ENCODE measurements at regions not wholly inside any gene's neighbourhood (a gene's known extent, or its start where the extent isn't known, plus 50 kb on each side); places are given as distances from the start of the nearest gene placed in this dataset.

DNA sequence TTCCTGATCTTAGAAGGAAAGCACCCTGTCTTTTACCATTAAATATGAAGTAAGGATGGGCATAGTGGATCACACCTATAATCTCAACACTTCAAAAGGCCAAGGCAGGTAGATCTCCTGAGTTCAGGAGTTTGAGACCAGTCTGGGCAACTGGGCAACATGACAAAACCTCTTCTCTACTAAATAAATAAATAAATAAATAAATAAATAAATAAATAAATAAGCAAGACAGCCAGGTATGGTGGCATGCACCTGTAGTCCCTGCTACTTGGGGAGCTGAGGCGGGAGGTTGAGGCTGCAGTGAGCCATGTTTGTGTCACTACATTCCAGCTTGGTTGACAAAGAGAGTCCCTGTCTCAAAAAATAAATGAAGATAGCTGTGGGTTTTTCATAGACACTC lies 313.1 kb downstream of the RPS24 start:
- TF ChIP-seq, protein P1, sequence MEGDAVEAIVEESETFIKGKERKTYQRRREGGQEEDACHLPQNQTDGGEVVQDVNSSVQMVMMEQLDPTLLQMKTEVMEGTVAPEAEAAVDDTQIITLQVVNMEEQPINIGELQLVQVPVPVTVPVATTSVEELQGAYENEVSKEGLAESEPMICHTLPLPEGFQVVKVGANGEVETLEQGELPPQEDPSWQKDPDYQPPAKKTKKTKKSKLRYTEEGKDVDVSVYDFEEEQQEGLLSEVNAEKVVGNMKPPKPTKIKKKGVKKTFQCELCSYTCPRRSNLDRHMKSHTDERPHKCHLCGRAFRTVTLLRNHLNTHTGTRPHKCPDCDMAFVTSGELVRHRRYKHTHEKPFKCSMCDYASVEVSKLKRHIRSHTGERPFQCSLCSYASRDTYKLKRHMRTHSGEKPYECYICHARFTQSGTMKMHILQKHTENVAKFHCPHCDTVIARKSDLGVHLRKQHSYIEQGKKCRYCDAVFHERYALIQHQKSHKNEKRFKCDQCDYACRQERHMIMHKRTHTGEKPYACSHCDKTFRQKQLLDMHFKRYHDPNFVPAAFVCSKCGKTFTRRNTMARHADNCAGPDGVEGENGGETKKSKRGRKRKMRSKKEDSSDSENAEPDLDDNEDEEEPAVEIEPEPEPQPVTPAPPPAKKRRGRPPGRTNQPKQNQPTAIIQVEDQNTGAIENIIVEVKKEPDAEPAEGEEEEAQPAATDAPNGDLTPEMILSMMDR (IDR thresholded peaks at IDR 0.05; ENCODE audit: borderline replicate concordance, control extremely low read depth, extremely low read depth, insufficient read depth, missing control alignments): no peak
- DNase-seq (ENCODE audit: low spot score): no peak
- in situ Hi-C loops (cut with MboI; ENCODE audit: low sequenced_read_pairs, unreplicated experiment): no loop called here

DNA sequence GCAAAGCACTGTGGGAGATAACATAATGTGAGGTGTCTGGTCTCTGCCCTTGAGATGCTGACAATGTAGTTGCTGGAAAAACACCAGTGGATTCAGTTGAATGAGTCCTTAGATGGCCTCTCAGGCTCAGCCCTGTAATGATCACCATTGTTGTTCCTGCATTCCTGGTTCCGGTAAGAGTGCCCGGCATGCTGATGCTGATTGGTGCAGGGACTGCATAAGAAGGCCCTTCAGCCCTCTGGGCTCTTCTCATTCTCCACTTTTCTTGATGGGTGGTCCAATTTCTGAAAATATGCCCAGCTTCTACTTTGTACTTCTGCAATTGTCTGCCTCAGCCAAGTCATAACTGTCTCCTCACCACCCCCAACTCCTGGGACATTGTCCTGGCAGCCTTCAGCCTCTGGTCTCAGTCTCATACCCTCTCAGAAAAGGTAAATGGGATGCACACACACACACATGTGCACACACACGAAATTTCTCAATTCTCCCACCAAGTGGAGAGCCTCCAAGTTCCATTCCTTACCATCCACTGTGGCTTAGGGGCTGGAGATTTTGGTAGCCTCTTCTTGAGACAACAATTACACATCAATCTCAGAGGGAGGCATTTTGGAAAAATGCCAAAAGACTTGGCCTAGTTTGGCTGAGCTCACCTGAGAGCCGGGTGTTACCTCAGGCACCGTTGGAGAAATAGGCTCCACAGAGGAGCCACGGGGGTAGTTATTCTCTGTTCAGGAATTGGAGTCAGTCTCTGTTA lies 314.9 kb downstream of the RPS24 start:
- TF ChIP-seq, protein P1 (IDR thresholded peaks at IDR 0.05; ENCODE audit: borderline replicate concordance, control extremely low read depth, extremely low read depth, insufficient read depth, missing control alignments): no peak
- DNase-seq (ENCODE audit: low spot score): no peak
- in situ Hi-C loops (cut with MboI; ENCODE audit: low sequenced_read_pairs, unreplicated experiment): no loop called here

DNA sequence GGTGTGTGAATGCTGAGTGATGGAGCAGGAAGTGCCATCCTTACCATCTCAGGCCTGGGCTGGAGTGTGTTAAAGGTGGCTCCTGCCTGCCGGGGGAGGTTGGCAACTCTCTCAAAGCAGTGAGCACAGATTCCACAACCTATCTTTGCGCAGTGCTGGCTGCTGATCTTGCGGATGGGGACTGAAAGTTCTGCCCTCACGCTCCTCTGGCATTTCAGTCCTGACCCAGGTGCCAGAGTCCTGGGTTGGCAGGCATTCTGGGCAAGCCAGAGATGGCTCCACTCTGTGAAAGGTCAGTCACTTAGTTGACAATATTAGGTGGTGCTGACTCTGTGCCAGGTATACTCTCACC lies 315.5 kb downstream of the RPS24 start:
- in situ Hi-C loops (cut with MboI; ENCODE audit: low sequenced_read_pairs, unreplicated experiment): no loop called here
- TF ChIP-seq, protein P1 (IDR thresholded peaks at IDR 0.05; ENCODE audit: borderline replicate concordance, control extremely low read depth, extremely low read depth, insufficient read depth, missing control alignments): no peak
- no peak for DNase-seq (ENCODE audit: low spot score)

DNA sequence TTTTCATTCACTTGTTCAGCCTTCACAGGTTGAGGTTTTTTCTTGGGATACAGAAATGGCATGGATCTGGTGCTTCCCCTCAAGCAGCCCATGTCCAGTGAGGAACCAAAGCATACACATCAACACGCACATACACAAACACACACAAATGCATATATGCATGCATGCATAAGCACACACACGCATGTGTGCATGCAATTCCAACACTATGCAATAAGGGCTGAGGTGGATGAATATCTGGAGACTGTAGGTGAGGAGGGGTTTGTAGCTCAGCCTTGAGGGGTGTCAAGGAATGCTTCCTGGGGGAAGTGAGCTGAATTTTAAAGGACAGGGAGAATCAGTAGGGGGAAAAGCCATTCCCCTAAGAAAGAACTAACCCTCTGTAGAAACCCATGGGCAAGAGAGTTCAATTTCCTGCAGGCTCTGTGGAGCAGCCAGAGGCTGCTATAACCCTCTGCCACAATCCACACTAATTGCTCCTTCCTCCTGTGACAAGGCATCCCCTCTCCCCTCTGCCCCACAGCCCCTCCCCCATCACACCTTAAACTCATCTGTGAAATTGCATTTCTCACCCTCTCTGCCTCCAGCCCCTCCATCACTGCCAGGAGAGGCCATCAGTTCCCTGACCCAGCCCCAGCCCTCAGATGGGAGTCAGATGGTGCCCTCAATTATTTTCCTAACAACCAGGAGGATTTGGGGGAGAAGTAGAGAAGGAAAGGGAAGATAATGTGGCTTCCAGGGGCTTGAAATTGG lies 316.4 kb downstream of the RPS24 start:
- in situ Hi-C loops (cut with MboI; ENCODE audit: low sequenced_read_pairs, unreplicated experiment): no loop called here
- TF ChIP-seq, protein P1 (IDR thresholded peaks at IDR 0.05; ENCODE audit: borderline replicate concordance, control extremely low read depth, extremely low read depth, insufficient read depth, missing control alignments): no peak
- DNase-seq (ENCODE audit: low spot score): no peak

DNA sequence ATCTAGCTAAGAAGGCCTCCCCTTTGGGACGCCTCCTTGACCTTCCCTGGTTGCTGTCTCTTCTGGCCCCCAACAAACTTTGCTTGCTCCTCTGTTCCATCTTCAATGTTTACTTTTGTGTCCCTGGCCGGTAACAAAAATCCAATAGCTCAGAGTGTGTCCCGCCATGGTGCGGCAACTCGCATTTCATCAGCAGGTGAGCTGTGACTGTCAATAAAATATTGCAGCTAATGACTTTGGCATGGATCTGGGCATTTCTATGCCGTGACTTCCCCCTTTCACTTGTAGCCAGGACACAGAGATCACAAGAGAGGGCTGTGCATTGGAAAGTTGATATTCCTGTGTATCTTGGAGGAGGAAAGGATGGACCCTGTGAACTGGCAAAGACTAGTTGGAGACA lies 317.6 kb downstream of the RPS24 start:
- TF ChIP-seq, protein P1 (IDR thresholded peaks at IDR 0.05; ENCODE audit: borderline replicate concordance, control extremely low read depth, extremely low read depth, insufficient read depth, missing control alignments): no peak
- in situ Hi-C loops (cut with MboI; ENCODE audit: low sequenced_read_pairs, unreplicated experiment): no loop called here
- no peak for DNase-seq (ENCODE audit: low spot score)

DNA sequence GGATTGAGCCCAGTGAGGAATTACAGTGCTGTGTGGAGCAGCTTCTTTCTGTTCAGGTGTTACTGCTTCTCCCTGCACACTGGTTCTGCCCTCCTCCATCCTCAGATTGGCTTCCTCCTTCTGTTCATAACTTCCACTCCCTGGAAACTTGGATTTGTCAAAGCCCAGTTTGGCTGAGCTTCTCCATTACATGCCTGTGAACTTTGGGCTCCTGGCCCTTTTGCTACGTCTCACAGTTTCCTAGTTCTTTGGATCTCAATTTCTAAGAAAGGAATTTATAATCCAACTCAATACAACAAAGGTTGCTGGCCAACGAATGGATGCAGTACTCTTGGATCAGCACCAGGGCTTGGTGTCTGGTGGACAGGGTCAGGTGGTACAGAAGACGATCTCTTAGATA lies 318.1 kb downstream of the RPS24 start:
- TF ChIP-seq, protein P1 (IDR thresholded peaks at IDR 0.05; ENCODE audit: borderline replicate concordance, control extremely low read depth, extremely low read depth, insufficient read depth, missing control alignments): no peak
- in situ Hi-C loops (cut with MboI; ENCODE audit: low sequenced_read_pairs, unreplicated experiment): no loop called here
- DNase-seq (ENCODE audit: low spot score): no peak

All from GM13976 (cell line).